NCI-H1930 (cell line): ENCODE measurements at regions not wholly inside any gene's neighbourhood (a gene's known extent, or its start where the extent isn't known, plus 50 kb on each side); places are given as distances from the start of the nearest gene placed in this dataset.

Source experiments
- DNase-seq, 2 experiments: peaks; one replicate each; lab custom pipeline; 2025; lab: John Stamatoyannopoulos, UW

GRCh38 chr17:27973258-27974044 is 69.0 kb upstream of the NLK start:
- DNase-seq, result no peak

GRCh38 chr17:27974045-27974436 is 68.4 kb upstream of the NLK start:
- no peak for DNase-seq

- no peak for DNase-seq
These were observed 67.8 kb upstream of the NLK start for GRCh38 chr17:27974531-27975145.

- DNase-seq, result no peak
These were observed 67.1 kb upstream of the NLK start for GRCh38 chr17:27975146-27976011.

GRCh38 chr17:27976331-27976730 is 66.1 kb upstream of the NLK start:
- no peak for DNase-seq

GRCh38 chr17:27977751-27978688 is 64.5 kb upstream of the NLK start:
- no peak for DNase-seq

GRCh38 chr17:27978689-27979175 is 63.7 kb upstream of the NLK start:
- no peak for DNase-seq

- DNase-seq, result no peak
These were observed 62.4 kb upstream of the NLK start for GRCh38 chr17:27980043-27980442.

GRCh38 chr17:27981978-27982377 is 60.5 kb upstream of the NLK start:
- no peak for DNase-seq

GRCh38 chr17:27982688-27983087 is 59.8 kb upstream of the NLK start:
- DNase-seq, result no peak

- no peak for DNase-seq
These were observed 58.6 kb upstream of the NLK start for GRCh38 chr17:27983853-27984252.

GRCh38 chr17:27984404-27984803 is 58.1 kb upstream of the NLK start:
- DNase-seq, result no peak

GRCh38 chr17:27984816-27985215 is 57.7 kb upstream of the NLK start:
- DNase-seq, result no peak

- DNase-seq, result no peak
These were observed 57.2 kb upstream of the NLK start for GRCh38 chr17:27985306-27985705.

GRCh38 chr17:27985736-27986399 is 56.6 kb upstream of the NLK start:
- no peak for DNase-seq

- no peak for DNase-seq
These were observed 55.4 kb upstream of the NLK start for GRCh38 chr17:27986805-27987684.

- DNase-seq, result no peak
These were observed 53.4 kb upstream of the NLK start for GRCh38 chr17:27989046-27989445.

GRCh38 chr17:27990100-27990499 is 52.4 kb upstream of the NLK start:
- DNase-seq, result no peak

- no peak for DNase-seq
These were observed 51.5 kb upstream of the NLK start for GRCh38 chr17:27990979-27991378.

GRCh38 chr17:27991462-27991993 is 50.9 kb upstream of the NLK start:
- no peak for DNase-seq
